C4-2B (cell line): ENCODE measurements at regions not wholly inside any gene's neighbourhood (a gene's known extent, or its start where the extent isn't known, plus 50 kb on each side); places are given as distances from the start of the nearest gene placed in this dataset.

Experiments
- CTCF ChIP-seq: fragments of 450-650 bp; conservative IDR thresholded peaks from 2 replicates; pipeline ENCODE4 v1.5.1; 2017; ENCODE audit warnings: mild to moderate bottlenecking
- ZFX ChIP-seq: fragments of 450-650 bp; IDR thresholded peaks from 2 replicates; pipeline ENCODE4 v1.6.1; 2017

- no peak for TF ChIP-seq CTCF
- no peak for TF ChIP-seq ZFX
These were observed 678.7 kb downstream of the ARAP2 start for GRCh38 chr4:35565640-35566039.
